Esophagus squamous epithelium (tissue), 4 donors: ENCODE measurements at regions not wholly inside any gene's neighbourhood (a gene's known extent, or its start where the extent isn't known, plus 50 kb on each side); places are given as distances from the start of the nearest gene placed in this dataset.

Source experiments
- POLR2A ChIP-seq, 4 donors: fragments of 450-650 bp; IDR thresholded peaks; one replicate each; pipeline ENCODE4 v1.6.1; 2017; ENCODE audit warnings: antibody characterized with exemption in 4 of 4, mild to moderate bottlenecking in 4 of 4, moderate library complexity in 3 of 4
- TF ChIP-seq, protein P1 (sequence below), 6 experiments: fragments of 450-650 bp in 4 of 6; fragments of 200-600 bp in 2 of 6; sonication (generic) in 2 of 6; IDR thresholded peaks; one replicate each; pipeline ENCODE4 v1.5.1; 2016 to 2019; ENCODE audit warnings: antibody characterized with exemption in 6 of 6, mild to moderate bottlenecking in 4 of 6, moderate library complexity in 4 of 6

DNA sequence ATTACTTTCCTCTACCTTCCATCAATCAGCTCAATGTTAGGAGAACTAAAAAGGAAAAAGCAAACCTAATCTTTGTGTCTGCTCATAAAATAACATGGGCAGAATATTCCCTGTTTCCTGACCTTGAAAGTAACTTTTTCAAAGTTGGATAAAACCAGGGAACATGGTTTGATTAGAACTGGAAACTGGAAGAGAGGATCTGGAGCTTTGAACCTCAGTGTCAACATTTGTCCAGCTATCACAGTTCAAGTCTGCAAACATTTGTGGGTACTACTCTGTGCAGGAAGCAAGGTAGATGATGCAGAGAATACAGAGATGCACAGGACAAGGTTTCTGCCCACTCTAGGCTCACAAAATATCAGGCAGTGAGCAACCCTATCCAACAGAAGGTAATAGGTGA, 86.4 kb upstream of the TAB3 start:
- TF ChIP-seq, protein P1, sequence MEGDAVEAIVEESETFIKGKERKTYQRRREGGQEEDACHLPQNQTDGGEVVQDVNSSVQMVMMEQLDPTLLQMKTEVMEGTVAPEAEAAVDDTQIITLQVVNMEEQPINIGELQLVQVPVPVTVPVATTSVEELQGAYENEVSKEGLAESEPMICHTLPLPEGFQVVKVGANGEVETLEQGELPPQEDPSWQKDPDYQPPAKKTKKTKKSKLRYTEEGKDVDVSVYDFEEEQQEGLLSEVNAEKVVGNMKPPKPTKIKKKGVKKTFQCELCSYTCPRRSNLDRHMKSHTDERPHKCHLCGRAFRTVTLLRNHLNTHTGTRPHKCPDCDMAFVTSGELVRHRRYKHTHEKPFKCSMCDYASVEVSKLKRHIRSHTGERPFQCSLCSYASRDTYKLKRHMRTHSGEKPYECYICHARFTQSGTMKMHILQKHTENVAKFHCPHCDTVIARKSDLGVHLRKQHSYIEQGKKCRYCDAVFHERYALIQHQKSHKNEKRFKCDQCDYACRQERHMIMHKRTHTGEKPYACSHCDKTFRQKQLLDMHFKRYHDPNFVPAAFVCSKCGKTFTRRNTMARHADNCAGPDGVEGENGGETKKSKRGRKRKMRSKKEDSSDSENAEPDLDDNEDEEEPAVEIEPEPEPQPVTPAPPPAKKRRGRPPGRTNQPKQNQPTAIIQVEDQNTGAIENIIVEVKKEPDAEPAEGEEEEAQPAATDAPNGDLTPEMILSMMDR (IDR thresholded peaks at IDR 0.05) = no peak
- TF ChIP-seq POLR2A (IDR thresholded peaks at IDR 0.05) = no peak
